Right lobe of liver (tissue), 4 donors: ENCODE measurements at regions not wholly inside any gene's neighbourhood (a gene's known extent, or its start where the extent isn't known, plus 50 kb on each side); places are given as distances from the start of the nearest gene placed in this dataset.

Experiments
- CTCF ChIP-seq, 4 donors: fragments of 200-600 bp in 3 of 4; fragments of 450-650 bp in 1 of 4; IDR thresholded peaks; one replicate each; pipeline versions ENCODE4 v1.5.1 to v1.8.0; 2016 to 2022; ENCODE audit warnings: antibody characterized with exemption in 4 of 4, mild to moderate bottlenecking in 2 of 4
- POLR2A ChIP-seq: fragments of 450-650 bp; IDR thresholded peaks from one replicate; pipeline ENCODE4 v1.6.1; 2017; ENCODE audit warnings: antibody characterized with exemption, mild to moderate bottlenecking
- donor health status: DM: no; HTN: no; CAD: no.
- donor health status: DM: no; HTN: no; CAD: no.
- donor health status: DM: no; HTN: yes; CAD: no.

- TF ChIP-seq CTCF (IDR thresholded peaks at IDR 0.05) (no peak), POLR2A (no peak)
Measured at GRCh38 chr7:57821438-57822382, 371.7 kb downstream of the ZNF716 start.
